Thoracic aorta (tissue), 2 donors: ENCODE measurements at regions not wholly inside any gene's neighbourhood (a gene's known extent, or its start where the extent isn't known, plus 50 kb on each side); places are given as distances from the start of the nearest gene placed in this dataset.

Experiments used
- ATAC-seq: fragments of 150-250 bp; one replicate; pipeline ENCODE4 v1.8.0; 2017; ENCODE audit warnings: low read depth; ENCODE audit not compliant: insufficient number of reproducible peaks, low FRiP score
- DNase-seq: peaks from one replicate; pipeline ENCODE4 v3.0.0-alpha.2; 2020; ENCODE audit warnings: low spot score
- H3K27ac ChIP-seq, 2 donors: fragments of 200-600 bp; sonication (generic); 1 replicate in 1 of 2; 2 replicates in 1 of 2; pipeline ENCODE4 v1.5.1; 2016; ENCODE audit warnings: mild to moderate bottlenecking in 2 of 2, moderate library complexity in 2 of 2
- H3K27me3 ChIP-seq: fragments of 200-600 bp; sonication (generic); replicated peaks from 2 replicates; pipeline ENCODE4 v1.6.0; 2016; ENCODE audit warnings: mild to moderate bottlenecking; ENCODE audit not compliant: insufficient read depth
- H3K36me3 ChIP-seq: fragments of 200-600 bp; sonication (generic); one replicate; pipeline ENCODE4 v1.5.1; 2016
- H3K4me1 ChIP-seq, 2 donors: fragments of 200-600 bp; sonication (generic); 1 replicate in 1 of 2; 2 replicates in 1 of 2; pipeline versions ENCODE4 v1.5.1 to v1.6.0; 2016; ENCODE audit warnings: low read depth in 2 of 2, mild to moderate bottlenecking in 1 of 2; ENCODE audit not compliant: control insufficient read depth in 1 of 2
- H3K4me3 ChIP-seq: fragments of 200-600 bp; sonication (generic); 2 replicates; pipeline ENCODE4 v1.5.1; 2016; ENCODE audit warnings: mild to moderate bottlenecking
- H3K9me3 ChIP-seq: fragments of 200-600 bp; sonication (generic); 2 replicates; pipeline ENCODE4 v1.5.1; 2016
- TF ChIP-seq, protein P1 (sequence below): fragments of 200-600 bp; sonication (generic); IDR thresholded peaks from one replicate; pipeline ENCODE4 v1.5.1; 2019; ENCODE audit warnings: antibody characterized with exemption

DNA sequence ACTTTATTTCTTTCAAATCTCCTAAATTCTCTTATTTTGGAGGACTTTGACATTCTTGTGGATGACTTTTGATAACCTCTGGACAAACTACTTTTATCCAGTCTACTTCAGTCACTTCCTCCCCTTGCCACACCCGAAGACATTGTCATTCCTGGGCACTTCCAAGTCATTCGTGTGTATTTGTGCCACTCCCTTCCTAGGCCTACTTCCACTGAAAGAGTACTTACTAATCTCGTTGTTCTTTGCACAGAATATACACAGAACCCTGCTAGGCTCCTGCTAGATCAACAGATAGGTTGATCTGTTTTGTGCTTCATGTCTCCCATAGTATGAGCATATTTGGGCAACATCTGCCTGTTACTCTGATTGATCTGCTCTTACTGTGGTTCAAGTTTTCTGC is 355.4 kb downstream of the HGF start:
- H3K27ac ChIP-seq = no peak overlapping the region
- ATAC-seq (no peak), DNase-seq (no peak)
- no peaks in the 10 kb centered on the region for H3K9me3 ChIP-seq
- H3K4me1 ChIP-seq = no peaks in the 10 kb centered on the region
- no peaks in the 10 kb centered on the region for H3K36me3 ChIP-seq
- no peak overlapping the region for H3K4me3 ChIP-seq
- no peaks in the 10 kb centered on the region for H3K27me3 ChIP-seq
- TF ChIP-seq, protein P1, sequence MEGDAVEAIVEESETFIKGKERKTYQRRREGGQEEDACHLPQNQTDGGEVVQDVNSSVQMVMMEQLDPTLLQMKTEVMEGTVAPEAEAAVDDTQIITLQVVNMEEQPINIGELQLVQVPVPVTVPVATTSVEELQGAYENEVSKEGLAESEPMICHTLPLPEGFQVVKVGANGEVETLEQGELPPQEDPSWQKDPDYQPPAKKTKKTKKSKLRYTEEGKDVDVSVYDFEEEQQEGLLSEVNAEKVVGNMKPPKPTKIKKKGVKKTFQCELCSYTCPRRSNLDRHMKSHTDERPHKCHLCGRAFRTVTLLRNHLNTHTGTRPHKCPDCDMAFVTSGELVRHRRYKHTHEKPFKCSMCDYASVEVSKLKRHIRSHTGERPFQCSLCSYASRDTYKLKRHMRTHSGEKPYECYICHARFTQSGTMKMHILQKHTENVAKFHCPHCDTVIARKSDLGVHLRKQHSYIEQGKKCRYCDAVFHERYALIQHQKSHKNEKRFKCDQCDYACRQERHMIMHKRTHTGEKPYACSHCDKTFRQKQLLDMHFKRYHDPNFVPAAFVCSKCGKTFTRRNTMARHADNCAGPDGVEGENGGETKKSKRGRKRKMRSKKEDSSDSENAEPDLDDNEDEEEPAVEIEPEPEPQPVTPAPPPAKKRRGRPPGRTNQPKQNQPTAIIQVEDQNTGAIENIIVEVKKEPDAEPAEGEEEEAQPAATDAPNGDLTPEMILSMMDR = no peak

DNA sequence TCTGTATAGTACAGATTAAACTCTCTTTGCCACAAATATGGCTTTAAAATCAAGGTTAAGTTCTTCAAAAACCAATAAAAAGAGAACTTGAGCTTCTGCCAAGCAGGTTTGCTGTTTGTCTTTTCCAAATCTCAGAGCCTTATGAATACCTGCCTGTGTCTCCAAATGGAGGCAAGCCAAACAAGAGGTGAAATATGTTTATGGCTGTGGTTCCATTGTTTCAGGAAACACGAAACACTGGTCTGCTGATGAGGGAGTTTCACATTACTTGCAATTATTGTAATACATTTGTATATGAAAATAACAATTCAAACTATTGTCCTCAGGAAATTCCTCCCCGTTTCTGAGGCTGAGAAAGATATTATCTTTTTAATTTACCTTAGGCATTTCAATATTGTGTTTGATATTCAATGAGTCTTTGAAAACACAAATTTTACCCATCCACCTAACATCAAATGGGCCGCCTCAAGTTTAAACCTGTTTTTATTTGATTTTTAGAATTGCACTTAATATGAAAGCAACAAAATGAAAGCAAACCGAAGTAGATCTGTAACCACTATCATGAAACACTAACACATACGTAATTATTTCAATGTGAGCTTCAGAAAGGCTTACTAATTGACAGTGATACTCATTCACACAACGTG is 359.3 kb downstream of the HGF start:
- H3K9me3 ChIP-seq = no peaks in the 10 kb centered on the region
- H3K27ac ChIP-seq = no peak overlapping the region
- DNase-seq (no peak), ATAC-seq (no peak)
- no peaks in the 10 kb centered on the region for H3K36me3 ChIP-seq
- H3K27me3 ChIP-seq = no peaks in the 10 kb centered on the region
- H3K4me1 ChIP-seq = no peaks in the 10 kb centered on the region
- no peak overlapping the region for H3K4me3 ChIP-seq
- TF ChIP-seq, protein P1 = no peak

DNA sequence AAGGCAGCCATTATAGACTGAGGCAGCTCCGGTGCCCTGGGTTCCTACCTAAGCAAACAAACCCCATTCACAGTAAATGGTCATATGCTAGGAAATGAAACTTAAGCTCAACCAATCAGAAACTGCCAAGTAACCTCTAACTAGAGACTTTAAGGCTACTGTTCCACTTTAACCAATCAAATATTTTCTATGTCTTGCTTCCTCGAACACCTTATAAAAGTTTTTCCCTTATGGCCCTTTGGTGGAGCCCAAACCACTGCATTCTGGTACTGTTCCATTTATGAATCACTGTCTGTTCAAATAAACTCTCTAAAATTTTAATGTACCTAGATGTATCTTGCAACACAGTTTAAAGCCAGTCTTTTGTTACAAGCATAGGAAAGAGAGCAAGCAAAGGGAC is 361.1 kb downstream of the HGF start:
- Histone ChIP-seq H3K4me3 (no peak overlapping the region), H3K27ac (no peak overlapping the region), H3K9me3 (no peaks in the 10 kb centered on the region), H3K36me3 (no peaks in the 10 kb centered on the region), H3K4me1 (no peaks in the 10 kb centered on the region), H3K27me3 (no peaks in the 10 kb centered on the region)
- DNase-seq (no peak), ATAC-seq (no peak)
- TF ChIP-seq, protein P1 = no peak

DNA sequence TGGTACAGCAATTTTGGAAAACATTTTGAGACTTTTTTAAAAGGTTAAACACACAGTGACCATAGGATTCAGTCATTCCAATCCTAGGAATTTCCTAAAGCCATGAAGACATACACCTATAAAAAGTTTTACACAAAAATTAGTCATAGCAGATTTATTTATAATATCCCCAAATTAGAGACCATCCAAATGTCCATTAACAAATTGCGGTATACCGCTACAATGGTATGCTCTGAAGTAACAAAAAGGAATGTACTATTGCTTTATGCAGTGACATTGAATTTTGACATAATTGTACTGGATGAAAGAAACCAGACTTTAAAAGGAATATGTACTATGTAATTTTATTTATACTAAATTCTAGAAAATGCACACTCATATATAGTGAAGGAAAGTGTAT is 362.8 kb downstream of the HGF start:
- ATAC-seq (no peak), DNase-seq (no peak)
- Histone ChIP-seq H3K27ac (no peak overlapping the region), H3K9me3 (no peaks in the 10 kb centered on the region), H3K36me3 (no peaks in the 10 kb centered on the region), H3K4me1 (no peaks in the 10 kb centered on the region), H3K27me3 (no peaks in the 10 kb centered on the region), H3K4me3 (no peak overlapping the region)
- TF ChIP-seq, protein P1 = no peak

DNA sequence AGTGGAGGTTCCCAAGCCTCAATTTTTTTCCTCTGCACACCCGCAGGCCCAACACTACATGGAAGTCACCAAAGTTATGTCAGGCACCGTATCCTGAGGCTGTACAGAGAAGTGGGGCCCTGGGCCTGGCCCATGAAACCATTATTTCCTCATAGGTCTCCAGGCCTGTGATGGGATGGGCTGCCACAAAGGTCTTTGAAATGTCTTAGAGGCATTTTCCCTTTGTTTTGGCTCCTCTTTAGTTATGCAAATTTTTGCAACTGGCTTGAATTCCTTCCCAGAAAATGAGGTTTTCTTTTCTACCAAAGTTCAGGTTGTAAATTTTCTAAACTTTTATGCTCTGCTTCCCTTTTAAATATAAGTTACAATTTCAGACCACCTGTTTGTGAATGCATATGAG is 365.2 kb downstream of the HGF start:
- Histone ChIP-seq H3K4me1 (no peaks in the 10 kb centered on the region), H3K27ac (no peak overlapping the region), H3K9me3 (no peaks in the 10 kb centered on the region), H3K27me3 (no peaks in the 10 kb centered on the region), H3K4me3 (no peak overlapping the region), H3K36me3 (no peaks in the 10 kb centered on the region)
- ATAC-seq = no peak
- DNase-seq = no peak
- TF ChIP-seq, protein P1 = no peak
